HG02870 (cell line): ENCODE measurements at regions not wholly inside any gene's neighbourhood (a gene's known extent, or its start where the extent isn't known, plus 50 kb on each side); places are given as distances from the start of the nearest gene placed in this dataset.

Source experiments
- ATAC-seq: cut with Tn5 transposase; IDR thresholded peaks from one replicate; pipeline ENCODE4 v1.9.1; 2021; ENCODE audit warnings: mild to moderate bottlenecking, moderate library complexity; ENCODE audit not compliant: unreplicated experiment

GRCh38 chr10:57225920-57226319, 864.9 kb upstream of the ZWINT start:
- no peak for ATAC-seq

- no peak for ATAC-seq
Observed at GRCh38 chr10:57224811-57225210, 863.8 kb upstream of the ZWINT start.

DNA sequence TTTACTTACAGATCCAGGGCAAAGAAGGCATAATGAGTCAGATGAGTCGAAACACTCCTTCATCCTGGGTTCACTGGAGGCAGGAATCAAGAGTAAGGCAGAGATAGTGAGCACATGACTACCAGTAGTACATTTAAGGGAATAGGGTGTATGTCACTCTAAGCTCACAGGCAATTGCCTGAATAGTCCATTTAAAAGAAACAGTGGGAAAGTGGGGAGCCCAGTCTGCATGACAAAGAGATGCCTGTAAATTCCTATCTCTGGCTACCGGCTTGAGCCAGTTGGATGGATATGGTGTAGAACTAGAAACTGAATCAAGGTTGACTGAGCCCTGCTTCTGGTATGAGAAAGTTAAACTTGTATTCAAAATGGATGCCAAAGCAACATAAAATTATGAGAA, 861.5 kb upstream of the ZWINT start:
- ATAC-seq: no peak

GRCh38 chr10:57222129-57222528, 861.1 kb upstream of the ZWINT start:
- ATAC-seq: no peak

DNA sequence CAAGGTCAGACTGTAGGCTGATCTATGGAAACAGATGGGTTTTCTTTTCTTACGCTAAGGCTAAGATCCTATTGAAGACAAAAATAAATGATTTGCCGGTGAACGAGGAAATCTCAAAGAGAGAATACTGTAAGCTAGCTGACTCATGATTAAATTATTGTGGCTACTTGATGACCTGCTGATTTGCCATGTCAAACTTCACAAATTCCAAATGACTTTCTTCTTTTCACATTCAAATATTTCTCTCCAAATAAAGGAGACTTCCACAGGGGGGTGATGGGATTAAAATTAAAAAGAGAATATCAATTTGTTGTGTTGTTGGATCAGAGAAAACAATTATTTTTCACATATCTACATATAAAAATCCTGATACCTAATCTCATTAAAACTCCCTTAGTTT, 860.6 kb upstream of the ZWINT start:
- ATAC-seq: no peak

GRCh38 chr10:57218382-57218781, 857.3 kb upstream of the ZWINT start:
- no peak for ATAC-seq

GRCh38 chr10:57202356-57202755, 841.3 kb upstream of the ZWINT start:
- no peak for ATAC-seq

DNA sequence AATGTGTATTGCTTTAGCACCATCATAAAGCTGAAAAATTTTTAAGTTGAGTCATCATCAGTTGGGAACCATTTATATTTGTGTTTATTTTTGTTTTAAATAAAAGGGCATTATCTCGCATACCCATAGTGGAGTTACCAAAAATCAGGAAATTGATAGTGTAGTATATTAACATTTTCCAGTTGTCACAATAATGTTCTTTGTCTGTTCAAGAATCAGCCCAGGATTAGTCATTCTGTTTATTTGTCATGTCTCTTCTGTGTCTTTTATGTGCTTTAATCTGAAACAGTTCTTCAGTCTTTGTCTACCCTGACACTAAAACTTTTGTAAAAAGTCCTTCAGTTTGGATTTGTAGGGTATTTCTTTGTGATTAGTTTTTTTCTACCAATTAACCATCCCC, 827.8 kb upstream of the ZWINT start:
- no peak for ATAC-seq

- no peak for ATAC-seq
Observed at GRCh38 chr10:57186201-57186600, 825.1 kb upstream of the ZWINT start.

GRCh38 chr10:57169597-57169996, 808.5 kb upstream of the ZWINT start:
- ATAC-seq: no peak

GRCh38 chr10:57168611-57169240, 807.7 kb upstream of the ZWINT start:
- ATAC-seq: no peak

GRCh38 chr10:57165671-57166070, 804.6 kb upstream of the ZWINT start:
- no peak for ATAC-seq

GRCh38 chr10:57162231-57162630, 801.2 kb upstream of the ZWINT start:
- ATAC-seq: no peak

GRCh38 chr10:57161157-57161556, 800.1 kb upstream of the ZWINT start:
- ATAC-seq: no peak

DNA sequence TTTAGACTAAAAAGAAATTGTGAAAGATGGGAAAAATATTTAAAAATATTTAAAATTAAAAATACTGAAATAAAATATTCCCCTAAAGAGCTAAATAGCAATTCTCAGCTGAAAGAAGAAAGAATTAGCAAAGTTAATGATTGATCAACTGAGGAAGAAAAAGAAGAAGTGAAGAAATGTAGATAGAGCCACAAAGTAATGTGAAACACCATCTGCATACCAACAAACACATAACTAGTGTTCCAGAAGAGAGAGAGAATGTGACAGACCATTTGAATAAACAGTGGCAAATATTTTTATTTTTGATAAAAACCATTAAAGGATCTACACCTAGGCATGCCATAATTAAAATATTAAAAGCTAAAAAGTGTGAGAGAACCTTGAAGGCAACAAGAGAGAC, 784.5 kb upstream of the ZWINT start:
- ATAC-seq: no peak

DNA sequence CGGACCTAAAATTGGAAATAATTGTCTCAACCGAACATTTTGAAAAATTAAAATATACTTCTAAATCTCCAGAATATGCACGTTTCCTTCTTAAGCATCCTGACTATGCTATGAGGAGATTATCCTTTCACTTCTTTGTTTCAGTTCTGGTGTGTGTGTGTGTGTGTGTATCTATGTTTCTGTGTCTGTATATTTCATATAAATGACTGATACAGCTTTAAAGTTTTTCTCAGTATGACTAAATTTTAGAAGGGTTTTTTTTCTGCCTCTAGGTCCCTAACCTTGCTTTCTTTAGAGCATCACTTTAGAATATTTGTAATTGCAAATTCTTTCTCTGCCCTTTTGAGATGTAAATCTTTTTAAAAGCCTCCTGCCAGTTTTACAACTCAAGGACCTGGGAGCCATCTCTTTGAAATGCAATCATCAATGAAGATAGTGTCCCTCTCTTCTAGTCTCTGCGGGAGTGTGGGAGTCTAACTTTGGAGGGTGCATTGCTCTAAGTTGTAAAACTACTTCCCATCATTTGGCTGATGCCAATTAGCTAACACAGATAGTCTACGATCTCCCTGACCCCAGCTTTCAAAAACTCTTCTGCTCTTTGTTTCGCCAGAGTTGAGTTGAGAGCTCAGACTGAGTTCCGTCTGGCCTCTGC, 782.0 kb upstream of the ZWINT start:
- no peak for ATAC-seq

GRCh38 chr10:57141708-57142107, 780.6 kb upstream of the ZWINT start:
- no peak for ATAC-seq

DNA sequence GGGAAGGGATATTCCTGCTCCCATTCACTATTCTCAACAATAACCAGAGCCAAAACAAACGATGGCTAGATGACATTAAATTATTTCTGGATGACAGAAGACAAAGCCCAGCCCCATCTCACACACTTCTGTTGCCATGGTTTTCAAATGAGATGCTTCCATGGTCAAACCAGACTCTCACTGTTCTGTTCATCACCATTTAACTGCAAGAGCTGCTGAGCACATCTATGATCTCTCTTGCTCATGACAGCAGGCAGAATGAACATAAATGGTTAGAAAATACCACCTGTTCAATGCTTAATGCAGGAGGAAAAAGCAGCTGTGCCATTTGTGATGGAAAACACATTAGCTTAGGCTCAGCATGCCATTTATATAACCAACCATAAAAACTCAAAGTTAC, 758.6 kb upstream of the ZWINT start:
- ATAC-seq: no peak

GRCh38 chr10:57113545-57113944, 752.5 kb upstream of the ZWINT start:
- no peak for ATAC-seq

DNA sequence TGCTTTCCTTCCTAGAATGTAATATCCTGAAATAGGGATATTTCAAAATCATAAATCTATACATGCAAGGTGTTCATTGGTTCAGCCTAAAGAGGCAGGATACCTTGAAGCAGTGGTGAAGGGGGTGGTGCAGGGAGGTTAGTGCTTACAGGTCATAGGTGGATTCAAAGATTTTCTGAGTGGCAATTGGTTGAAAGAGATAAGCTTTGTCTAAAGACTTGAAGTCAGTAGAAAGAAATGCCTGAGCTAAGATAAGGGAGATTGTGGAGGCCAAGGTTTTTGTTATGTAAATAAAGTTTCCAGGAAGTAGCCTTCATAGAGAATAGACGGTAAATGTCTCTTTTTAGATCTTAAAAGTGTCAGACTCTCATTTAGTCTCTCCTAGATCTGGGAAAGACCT, 741.2 kb upstream of the ZWINT start:
- ATAC-seq: no peak

DNA sequence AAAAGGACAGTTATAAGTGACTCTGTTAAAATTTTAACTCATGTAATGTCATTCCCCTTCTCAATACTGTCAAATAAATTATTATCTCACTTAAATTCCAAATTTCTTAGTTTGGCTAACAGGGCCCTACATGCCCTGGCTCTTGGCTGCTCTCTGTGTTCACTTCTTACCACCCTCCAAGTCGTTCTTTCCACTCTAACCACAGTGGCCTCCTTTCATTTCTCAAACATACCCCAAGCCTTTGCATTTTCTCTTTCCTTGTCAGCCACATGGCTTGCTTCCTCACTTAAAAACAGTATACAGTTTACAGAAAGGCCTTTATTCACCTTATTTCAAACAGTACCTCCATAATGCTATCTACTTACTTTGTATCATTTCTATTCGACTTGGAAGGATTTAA, 737.1 kb upstream of the ZWINT start:
- ATAC-seq: no peak

- ATAC-seq: no peak
Observed at GRCh38 chr10:57096044-57096443, 735.0 kb upstream of the ZWINT start.

- no peak for ATAC-seq
Observed at GRCh38 chr10:57094965-57095364, 733.9 kb upstream of the ZWINT start.
